ENCODE measurements at regions not wholly inside any gene's neighbourhood (a gene's known extent, or its start where the extent isn't known, plus 50 kb on each side); places are given as distances from the start of the nearest gene placed in this dataset.

- Histone ChIP-seq H3K4me2 (ENCODE audit: low read length) (no peak overlapping the region), H3K9ac (no peak overlapping the region), H3K36me3 (ENCODE audit: control insufficient read depth, insufficient read depth, low read length) (no peaks in the 10 kb centered on the region), H3K27ac (no peak overlapping the region), H3K9me3 (ENCODE audit: control insufficient read depth, low read length) (no peaks in the 10 kb centered on the region), H3K27me3 (ENCODE audit: control insufficient read depth, insufficient read depth, low read length) (no peaks in the 10 kb centered on the region), H3K79me2 (no peaks in the 10 kb centered on the region), H2AFZ (no peak overlapping the region), H3K4me3 (ENCODE audit: low read depth, low read length) (no peak overlapping the region), H3K4me1 (peaks cover 2% of the 10 kb centered on the region)
- no peak for TF ChIP-seq CTCF (IDR thresholded peaks at IDR 0.05)
Observed at GRCh38 chr2:47650001-47650535, 79.3 kb upstream of the KCNK12 start.

- Histone ChIP-seq H3K4me1 (no peaks in the 10 kb centered on the region), H3K4me2 (ENCODE audit: low read length) (no peak overlapping the region), H2AFZ (no peak overlapping the region), H3K9me3 (ENCODE audit: control insufficient read depth, low read length) (no peaks in the 10 kb centered on the region), H3K27ac (no peak overlapping the region), H3K79me2 (no peaks in the 10 kb centered on the region), H3K4me3 (ENCODE audit: low read depth, low read length) (no peak overlapping the region), H3K9ac (no peak overlapping the region), H3K36me3 (ENCODE audit: control insufficient read depth, insufficient read depth, low read length) (no peaks in the 10 kb centered on the region), H3K27me3 (ENCODE audit: control insufficient read depth, insufficient read depth, low read length) (no peaks in the 10 kb centered on the region)
- TF ChIP-seq CTCF (IDR thresholded peaks at IDR 0.05): no peak
Observed at GRCh38 chr2:47645246-47645645, 74.5 kb upstream of the KCNK12 start.

GRCh38 chr2:47644351-47644750, 73.6 kb upstream of the KCNK12 start:
- Histone ChIP-seq H3K9ac (no peak overlapping the region), H3K27me3 (ENCODE audit: control insufficient read depth, insufficient read depth, low read length) (no peaks in the 10 kb centered on the region)
- no peak for TF ChIP-seq CTCF (IDR thresholded peaks at IDR 0.05)

GRCh38 chr2:47641366-47641765, 70.6 kb upstream of the KCNK12 start:
- no peaks in the 10 kb centered on the region for H3K9me3 ChIP-seq (ENCODE audit: control insufficient read depth, low read length)
- H3K79me2 ChIP-seq: no peaks in the 10 kb centered on the region
- H3K4me1 ChIP-seq: no peaks in the 10 kb centered on the region
- H3K4me3 ChIP-seq (ENCODE audit: low read depth, low read length): no peak overlapping the region
- no peak for TF ChIP-seq CTCF (IDR thresholded peaks at IDR 0.05)
- H3K36me3 ChIP-seq (ENCODE audit: control insufficient read depth, insufficient read depth, low read length): no peaks in the 10 kb centered on the region
- no peak overlapping the region for H3K27ac ChIP-seq
- no peak overlapping the region for H2AFZ ChIP-seq
- no peak overlapping the region for H3K4me2 ChIP-seq (ENCODE audit: low read length)
- no peak overlapping the region for H3K9ac ChIP-seq
- no peaks in the 10 kb centered on the region for H3K27me3 ChIP-seq (ENCODE audit: control insufficient read depth, insufficient read depth, low read length)

More at GRCh38 chr2:47644351-47644750, 73.6 kb upstream of the KCNK12 start:
- Histone ChIP-seq H3K4me2 (ENCODE audit: low read length) (no peak overlapping the region), H3K36me3 (ENCODE audit: control insufficient read depth, insufficient read depth, low read length) (no peaks in the 10 kb centered on the region), H2AFZ (no peak overlapping the region), H3K79me2 (no peaks in the 10 kb centered on the region), H3K4me1 (no peaks in the 10 kb centered on the region), H3K9me3 (ENCODE audit: control insufficient read depth, low read length) (no peaks in the 10 kb centered on the region), H3K4me3 (ENCODE audit: low read depth, low read length) (no peak overlapping the region), H3K27ac (no peak overlapping the region)

- no peaks in the 10 kb centered on the region for H3K4me1 ChIP-seq
- H3K27me3 ChIP-seq (ENCODE audit: control insufficient read depth, insufficient read depth, low read length): no peaks in the 10 kb centered on the region
- H3K4me3 ChIP-seq (ENCODE audit: low read depth, low read length): no peak overlapping the region
- H3K4me2 ChIP-seq (ENCODE audit: low read length): no peak overlapping the region
- H2AFZ ChIP-seq: no peak overlapping the region
- TF ChIP-seq CTCF (IDR thresholded peaks at IDR 0.05): no peak
- no peak overlapping the region for H3K27ac ChIP-seq
- no peaks in the 10 kb centered on the region for H3K9me3 ChIP-seq (ENCODE audit: control insufficient read depth, low read length)
- H3K79me2 ChIP-seq: no peaks in the 10 kb centered on the region
- H3K36me3 ChIP-seq (ENCODE audit: control insufficient read depth, insufficient read depth, low read length): no peaks in the 10 kb centered on the region
- H3K9ac ChIP-seq: no peak overlapping the region
Observed at GRCh38 chr2:47640356-47640755, 69.6 kb upstream of the KCNK12 start.
